Neural cell (in vitro differentiated cells): ENCODE measurements at regions not wholly inside any gene's neighbourhood (a gene's known extent, or its start where the extent isn't known, plus 50 kb on each side); places are given as distances from the start of the nearest gene placed in this dataset.

ENCODE experiments used
- H2AFZ ChIP-seq: fragments of 200-600, 300-800 bp; sonication (generic), shearing (Covaris generic); 2 replicates; pipeline ENCODE4 v1.6.0; 2014; ENCODE audit warnings: low read depth, mild to moderate bottlenecking, antibody characterized with exemption, low read length, moderate library complexity
- H3F3A ChIP-seq: fragments of 200-600 bp; shearing (Covaris generic); 2 replicates; pipeline ENCODE4 v1.6.1; 2016; ENCODE audit warnings: mild to moderate bottlenecking, moderate library complexity, mixed read lengths, antibody characterized with exemption, low read length; ENCODE audit not compliant: insufficient read depth, poor library complexity, severe bottlenecking
- H3K27ac ChIP-seq: fragments of 200-600, 300-800 bp; sonication (generic), shearing (Covaris generic); 2 replicates; pipeline ENCODE4 v1.5.1; 2014; ENCODE audit warnings: mild to moderate bottlenecking, low read length, moderate library complexity
- H3K27me3 ChIP-seq: fragments of 300-800, 200-600 bp; sonication (generic), shearing (Covaris generic); 2 replicates; pipeline ENCODE4 v1.6.0; 2014; ENCODE audit warnings: mild to moderate bottlenecking, low read depth, low read length, moderate library complexity; ENCODE audit not compliant: insufficient read depth
- H3K36me3 ChIP-seq: fragments of 300-800, 200-600 bp; sonication (generic), shearing (Covaris generic); 2 replicates; pipeline ENCODE4 v1.5.1; 2014; ENCODE audit warnings: mild to moderate bottlenecking, antibody characterized with exemption, low read length, moderate library complexity; ENCODE audit not compliant: insufficient read depth
- H3K4me2 ChIP-seq: fragments of 300-800, 200-600 bp; sonication (generic), shearing (Covaris generic); 2 replicates; pipeline ENCODE4 v1.6.0; 2014; ENCODE audit warnings: mild to moderate bottlenecking, low read length
- H3K4me3 ChIP-seq: fragments of 300-800, 200-600 bp; sonication (generic), shearing (Covaris generic); 2 replicates; pipeline ENCODE4 v1.5.1; 2014; ENCODE audit warnings: mild to moderate bottlenecking, low read length, moderate library complexity
- H3K79me2 ChIP-seq: fragments of 200-600 bp; shearing (Covaris generic); replicated peaks from 2 replicates; pipeline ENCODE4 v1.6.0; 2014; ENCODE audit warnings: mild to moderate bottlenecking, low read length, moderate library complexity; ENCODE audit not compliant: insufficient read depth
- H3K9ac ChIP-seq: fragments of 300-800, 200-600 bp; sonication (generic), shearing (Covaris generic); 2 replicates; pipeline ENCODE4 v1.6.1; 2016; ENCODE audit warnings: mild to moderate bottlenecking, low read length, mixed read lengths
- H3K9me2 ChIP-seq: fragments of 200-600 bp; shearing (Covaris generic); 2 replicates; pipeline ENCODE4 v1.6.1; 2016; ENCODE audit warnings: mild to moderate bottlenecking, low read length, mixed read lengths; ENCODE audit not compliant: insufficient read depth
- H3K9me3 ChIP-seq: fragments of 200-600, 300-800 bp; sonication (generic), shearing (Covaris generic); 2 replicates; pipeline ENCODE4 v1.6.1; 2016; ENCODE audit warnings: mild to moderate bottlenecking, mixed run types, low read length, moderate library complexity, mixed read lengths
- H4K20me1 ChIP-seq: fragments of 200-600 bp; shearing (Covaris generic); 2 replicates; pipeline ENCODE4 v1.6.1; 2016; ENCODE audit warnings: mild to moderate bottlenecking, mixed run types; ENCODE audit not compliant: insufficient read depth
- EP300 ChIP-seq: fragments of 450-650 bp; conservative IDR thresholded peaks from 2 replicates; pipeline ENCODE4 v1.6.1; 2014; ENCODE audit warnings: antibody characterized with exemption, mild to moderate bottlenecking, moderate library complexity; ENCODE audit not compliant: poor library complexity, severe bottlenecking
- EZH2 ChIP-seq: fragments of 200-600, 300-800 bp; shearing (Covaris generic), sonication (generic); IDR thresholded peaks from 2 replicates; pipeline ENCODE4 v1.6.1; 2014; ENCODE audit warnings: antibody characterized with exemption, low read length, borderline replicate concordance, mild to moderate bottlenecking; ENCODE audit not compliant: insufficient read depth, poor library complexity, severe bottlenecking
- MXI1 ChIP-seq: fragments of 450-650 bp; conservative IDR thresholded peaks from 2 replicates; pipeline ENCODE4 v1.6.1; 2014; ENCODE audit warnings: antibody characterized with exemption, mild to moderate bottlenecking; ENCODE audit not compliant: poor library complexity, severe bottlenecking
- POLR2AphosphoS5 ChIP-seq: IDR thresholded peaks from 2 replicates; pipeline ENCODE4 v1.6.1; 2012
- RAD21 ChIP-seq: fragments of 450-650 bp; conservative IDR thresholded peaks from 2 replicates; pipeline ENCODE4 v1.6.1; 2014; ENCODE audit warnings: antibody characterized with exemption, mild to moderate bottlenecking, moderate library complexity
- REST ChIP-seq: IDR thresholded peaks from 2 replicates; pipeline ENCODE4 v1.6.1; 2012; ENCODE audit warnings: borderline replicate concordance
- SMC3 ChIP-seq: fragments of 450-650 bp; conservative IDR thresholded peaks from 2 replicates; pipeline ENCODE4 v1.6.1; 2014; ENCODE audit warnings: antibody characterized with exemption, mild to moderate bottlenecking, moderate library complexity; ENCODE audit not compliant: poor library complexity
- TAF1 ChIP-seq: IDR thresholded peaks from 2 replicates; pipeline ENCODE4 v1.6.1; 2012; ENCODE audit warnings: low read depth
- TF ChIP-seq, protein P1 (sequence below): fragments of 450-650 bp; IDR thresholded peaks from 2 replicates; pipeline ENCODE4 v1.5.1; 2014; ENCODE audit warnings: antibody characterized with exemption, mild to moderate bottlenecking, moderate library complexity; ENCODE audit not compliant: poor library complexity, severe bottlenecking

DNA sequence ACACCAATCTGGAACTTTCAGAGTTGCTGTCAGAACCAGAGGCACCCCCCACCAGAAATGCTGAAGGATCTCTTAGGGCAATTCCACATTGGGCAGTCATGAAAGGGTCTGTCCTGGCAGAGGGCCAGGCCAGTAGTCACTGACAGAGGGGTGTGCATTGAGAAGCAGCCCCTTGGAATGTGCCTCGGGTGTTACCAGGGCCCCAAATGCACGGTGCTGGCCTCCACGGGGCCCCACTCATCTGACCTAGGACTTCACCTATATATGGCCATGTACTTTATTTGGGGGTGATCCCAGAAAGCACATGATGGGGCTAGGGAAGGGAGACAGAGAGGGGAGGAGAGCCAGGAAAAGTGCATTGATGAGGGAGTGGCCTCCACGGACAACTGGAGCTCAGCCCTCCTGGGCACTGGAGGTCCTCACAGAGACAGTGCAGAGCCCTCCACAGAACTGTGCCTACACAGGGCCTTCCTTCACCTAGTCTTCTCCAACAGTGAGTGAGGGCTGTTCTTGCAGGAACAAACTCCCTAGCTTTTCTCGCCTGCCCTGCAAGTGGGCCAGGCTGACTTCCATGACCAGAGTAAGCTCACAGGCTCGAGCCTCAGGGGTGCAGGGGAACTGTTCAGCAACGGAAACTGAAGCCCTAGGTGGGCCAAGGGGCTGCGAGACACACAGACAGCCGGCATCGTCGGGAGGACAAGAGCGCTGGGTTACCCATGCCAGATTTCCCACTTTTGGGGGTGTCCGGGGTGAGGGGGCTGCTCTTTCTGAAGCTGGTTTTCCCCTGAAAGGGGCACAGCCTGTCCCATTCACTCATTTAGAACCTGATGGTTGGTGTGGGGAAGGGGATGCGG is 136.2 kb downstream of the HMX1 start:
- Histone ChIP-seq H3K27me3 (no peaks in the 10 kb centered on the region), H3K9me2 (no peaks in the 10 kb centered on the region), H3K4me3 (no peak overlapping the region), H3K4me2 (no peak overlapping the region), H3K79me2 (no peaks in the 10 kb centered on the region), H3K36me3 (no peaks in the 10 kb centered on the region), H3F3A (no peaks in the 10 kb centered on the region), H2AFZ (no peak overlapping the region), H3K27ac (no peak overlapping the region), H3K9me3 (no peaks in the 10 kb centered on the region), H3K9ac (no peak overlapping the region), H4K20me1 (no peaks in the 10 kb centered on the region)
- no peak for TF ChIP-seq SMC3
- TF ChIP-seq EP300: no peak
- TF ChIP-seq TAF1: no peak
- no peak for TF ChIP-seq RAD21
- no peak for TF ChIP-seq POLR2AphosphoS5
- no peak for TF ChIP-seq REST
- TF ChIP-seq, protein P1, sequence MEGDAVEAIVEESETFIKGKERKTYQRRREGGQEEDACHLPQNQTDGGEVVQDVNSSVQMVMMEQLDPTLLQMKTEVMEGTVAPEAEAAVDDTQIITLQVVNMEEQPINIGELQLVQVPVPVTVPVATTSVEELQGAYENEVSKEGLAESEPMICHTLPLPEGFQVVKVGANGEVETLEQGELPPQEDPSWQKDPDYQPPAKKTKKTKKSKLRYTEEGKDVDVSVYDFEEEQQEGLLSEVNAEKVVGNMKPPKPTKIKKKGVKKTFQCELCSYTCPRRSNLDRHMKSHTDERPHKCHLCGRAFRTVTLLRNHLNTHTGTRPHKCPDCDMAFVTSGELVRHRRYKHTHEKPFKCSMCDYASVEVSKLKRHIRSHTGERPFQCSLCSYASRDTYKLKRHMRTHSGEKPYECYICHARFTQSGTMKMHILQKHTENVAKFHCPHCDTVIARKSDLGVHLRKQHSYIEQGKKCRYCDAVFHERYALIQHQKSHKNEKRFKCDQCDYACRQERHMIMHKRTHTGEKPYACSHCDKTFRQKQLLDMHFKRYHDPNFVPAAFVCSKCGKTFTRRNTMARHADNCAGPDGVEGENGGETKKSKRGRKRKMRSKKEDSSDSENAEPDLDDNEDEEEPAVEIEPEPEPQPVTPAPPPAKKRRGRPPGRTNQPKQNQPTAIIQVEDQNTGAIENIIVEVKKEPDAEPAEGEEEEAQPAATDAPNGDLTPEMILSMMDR: no peak
- TF ChIP-seq MXI1: no peak
- no peak for TF ChIP-seq EZH2

DNA sequence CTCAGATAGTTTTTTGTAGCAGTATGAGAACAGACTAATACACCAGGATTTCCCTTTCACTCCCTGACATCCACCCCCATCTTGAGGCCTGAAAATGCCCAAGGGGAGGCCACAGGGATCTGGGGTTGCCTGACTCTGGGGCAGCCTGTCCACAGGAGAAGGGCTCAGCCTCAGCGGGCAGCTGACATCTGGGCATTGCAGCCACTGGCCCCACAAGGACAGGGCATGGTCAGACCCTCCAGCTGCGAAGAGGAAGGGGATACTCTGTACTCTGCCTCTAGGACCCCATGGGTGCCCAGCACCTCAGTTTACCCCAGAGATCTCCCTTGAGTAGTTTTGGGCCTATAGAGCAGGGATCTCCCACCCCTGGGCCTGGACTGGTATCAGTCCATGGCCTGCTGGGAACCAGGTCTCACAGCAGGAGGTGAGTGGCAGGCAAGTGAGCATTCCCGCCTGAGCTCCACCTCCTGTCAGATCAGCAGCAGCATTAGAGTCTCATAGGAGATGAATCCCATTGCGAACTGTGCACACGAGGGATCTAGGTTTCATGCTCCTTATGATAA is 138.9 kb downstream of the HMX1 start:
- Histone ChIP-seq H3K79me2 (no peaks in the 10 kb centered on the region), H3K9me2 (no peaks in the 10 kb centered on the region)

More for the DNA sequence above, 138.9 kb downstream of the HMX1 start:
- no peak overlapping the region for H2AFZ ChIP-seq
- no peak overlapping the region for H3K27ac ChIP-seq
- no peaks in the 10 kb centered on the region for H3K9me3 ChIP-seq
- no peak for TF ChIP-seq TAF1
- no peak for TF ChIP-seq POLR2AphosphoS5
- TF ChIP-seq EZH2: no peak
- TF ChIP-seq EP300: no peak
- TF ChIP-seq REST: no peak
- TF ChIP-seq, protein P1: no peak
- no peak for TF ChIP-seq MXI1
- TF ChIP-seq RAD21: no peak
- no peaks in the 10 kb centered on the region for H3K36me3 ChIP-seq
- no peaks in the 10 kb centered on the region for H4K20me1 ChIP-seq
- no peaks in the 10 kb centered on the region for H3K27me3 ChIP-seq
- H3K4me2 ChIP-seq: no peak overlapping the region
- H3K4me3 ChIP-seq: no peak overlapping the region
- no peaks in the 10 kb centered on the region for H3F3A ChIP-seq
- no peak overlapping the region for H3K9ac ChIP-seq
